ENCODE measurements at regions not wholly inside any gene's neighbourhood (a gene's known extent, or its start where the extent isn't known, plus 50 kb on each side); places are given as distances from the start of the nearest gene placed in this dataset.

DNA sequence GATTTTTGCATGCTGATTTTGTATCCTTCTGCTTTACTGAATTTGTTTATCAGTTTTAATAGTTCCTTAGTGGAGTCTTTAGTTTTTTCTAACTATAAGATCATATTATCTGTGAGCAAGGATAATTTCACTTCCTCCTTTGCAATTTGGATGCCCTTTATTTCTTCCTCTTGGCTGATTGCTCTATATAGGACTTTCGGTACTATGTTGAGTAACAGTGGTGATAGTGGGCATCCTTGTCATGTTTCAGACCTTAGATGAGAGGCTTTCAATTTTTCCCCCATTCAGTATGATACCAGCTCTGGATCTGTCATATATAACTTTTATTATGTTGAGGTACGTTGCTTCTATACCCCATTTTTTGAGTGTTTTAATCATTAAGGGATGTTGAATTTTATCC is 224.5 kb upstream of the CNTNAP4 start:
- TF ChIP-seq, protein P1, sequence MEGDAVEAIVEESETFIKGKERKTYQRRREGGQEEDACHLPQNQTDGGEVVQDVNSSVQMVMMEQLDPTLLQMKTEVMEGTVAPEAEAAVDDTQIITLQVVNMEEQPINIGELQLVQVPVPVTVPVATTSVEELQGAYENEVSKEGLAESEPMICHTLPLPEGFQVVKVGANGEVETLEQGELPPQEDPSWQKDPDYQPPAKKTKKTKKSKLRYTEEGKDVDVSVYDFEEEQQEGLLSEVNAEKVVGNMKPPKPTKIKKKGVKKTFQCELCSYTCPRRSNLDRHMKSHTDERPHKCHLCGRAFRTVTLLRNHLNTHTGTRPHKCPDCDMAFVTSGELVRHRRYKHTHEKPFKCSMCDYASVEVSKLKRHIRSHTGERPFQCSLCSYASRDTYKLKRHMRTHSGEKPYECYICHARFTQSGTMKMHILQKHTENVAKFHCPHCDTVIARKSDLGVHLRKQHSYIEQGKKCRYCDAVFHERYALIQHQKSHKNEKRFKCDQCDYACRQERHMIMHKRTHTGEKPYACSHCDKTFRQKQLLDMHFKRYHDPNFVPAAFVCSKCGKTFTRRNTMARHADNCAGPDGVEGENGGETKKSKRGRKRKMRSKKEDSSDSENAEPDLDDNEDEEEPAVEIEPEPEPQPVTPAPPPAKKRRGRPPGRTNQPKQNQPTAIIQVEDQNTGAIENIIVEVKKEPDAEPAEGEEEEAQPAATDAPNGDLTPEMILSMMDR (conservative IDR thresholded peaks at IDR 0.05; ENCODE audit: low read depth in 2 of 2): no peak
- TF ChIP-seq EZH2 (IDR thresholded peaks at IDR 0.05; ENCODE audit: low read depth, unreplicated experiment) (no peak), ZNF114 (CRISPR knock-in tag; IDR thresholded peaks at IDR 0.05) (no peak), EZH2phosphoT487 (IDR thresholded peaks at IDR 0.05; ENCODE audit: unreplicated experiment) (no peak), POLR2AphosphoS5 (IDR thresholded peaks at IDR 0.05; ENCODE audit: low read depth) (no peak), REST (IDR thresholded peaks at IDR 0.05; ENCODE audit: unreplicated experiment) (no peak), CREB1 (CRISPR knock-in tag; IDR thresholded peaks at IDR 0.05; ENCODE audit: low read depth) (no peak)

Data from GM23338 (cell line).